ENCODE measurements at regions not wholly inside any gene's neighbourhood (a gene's known extent, or its start where the extent isn't known, plus 50 kb on each side); places are given as distances from the start of the nearest gene placed in this dataset.
"Not testable (repeated sequence)": the region's sequence is repeated elsewhere in the genome, so short reads cannot be mapped to it uniquely, and the experiment has no call there.

- TF ChIP-seq CTCF (IDR thresholded peaks at IDR 0.05), result no peak
- no peak overlapping the region for H3K27ac ChIP-seq
- H3K4me3 ChIP-seq, result no peak overlapping the region
- DNase-seq (ENCODE audit: low spot score), result no peak
Measured at GRCh38 chr6:17218023-17218748, 63.0 kb upstream of the RBM24 start.

- no peak overlapping the region for H3K27ac ChIP-seq
- H3K4me3 ChIP-seq, result no peak overlapping the region
- no peak for TF ChIP-seq CTCF (IDR thresholded peaks at IDR 0.05)
- no peak for DNase-seq (ENCODE audit: low spot score)
Measured at GRCh38 chr6:17218749-17219093, 62.4 kb upstream of the RBM24 start.

- H3K27ac ChIP-seq, result no peak overlapping the region
Measured at GRCh38 chr6:17219098-17219497, 62.1 kb upstream of the RBM24 start.

GRCh38 chr6:17220040-17220910, 60.9 kb upstream of the RBM24 start:
- TF ChIP-seq CTCF (IDR thresholded peaks at IDR 0.05), result no peak
- DNase-seq (ENCODE audit: low spot score), result no peak
- H3K27ac ChIP-seq, result no peak overlapping the region
- no peak overlapping the region for H3K4me3 ChIP-seq

More at GRCh38 chr6:17219098-17219497, 62.1 kb upstream of the RBM24 start:
- no peak overlapping the region for H3K4me3 ChIP-seq
- TF ChIP-seq CTCF (IDR thresholded peaks at IDR 0.05), result no peak
- DNase-seq (ENCODE audit: low spot score), result no peak

GRCh38 chr6:17224056-17224455, 57.1 kb upstream of the RBM24 start:
- no peak overlapping the region for H3K27ac ChIP-seq
- no peak for DNase-seq (ENCODE audit: low spot score)
- H3K4me3 ChIP-seq, result no peak overlapping the region
- TF ChIP-seq CTCF (IDR thresholded peaks at IDR 0.05), result no peak

GRCh38 chr6:17224501-17224900, 56.7 kb upstream of the RBM24 start:
- DNase-seq (ENCODE audit: low spot score); H3K27ac ChIP-seq; H3K4me3 ChIP-seq: not testable (repeated sequence)

GRCh38 chr6:17225767-17226630, 55.2 kb upstream of the RBM24 start:
- no peak for TF ChIP-seq CTCF (IDR thresholded peaks at IDR 0.05)
- no peak overlapping the region for H3K27ac ChIP-seq
- DNase-seq (ENCODE audit: low spot score), result no peak
- H3K4me3 ChIP-seq, result no peak overlapping the region
